PC-3 (cell line): ENCODE measurements at regions not wholly inside any gene's neighbourhood (a gene's known extent, or its start where the extent isn't known, plus 50 kb on each side); places are given as distances from the start of the nearest gene placed in this dataset.

Source experiments
- EZH2 ChIP-seq: fragments of 300-600 bp; sonication (generic); IDR thresholded peaks from one replicate; pipeline ENCODE4 v1.6.1; 2017; ENCODE audit warnings: antibody characterized with exemption, mild to moderate bottlenecking, low read length; ENCODE audit not compliant: unreplicated experiment
- TF ChIP-seq, protein P1 (sequence below): fragments of 300-600 bp; sonication (generic); conservative IDR thresholded peaks from 2 replicates; pipeline ENCODE4 v1.5.1; 2017; ENCODE audit warnings: antibody characterized with exemption, low read depth, mild to moderate bottlenecking, low read length

DNA sequence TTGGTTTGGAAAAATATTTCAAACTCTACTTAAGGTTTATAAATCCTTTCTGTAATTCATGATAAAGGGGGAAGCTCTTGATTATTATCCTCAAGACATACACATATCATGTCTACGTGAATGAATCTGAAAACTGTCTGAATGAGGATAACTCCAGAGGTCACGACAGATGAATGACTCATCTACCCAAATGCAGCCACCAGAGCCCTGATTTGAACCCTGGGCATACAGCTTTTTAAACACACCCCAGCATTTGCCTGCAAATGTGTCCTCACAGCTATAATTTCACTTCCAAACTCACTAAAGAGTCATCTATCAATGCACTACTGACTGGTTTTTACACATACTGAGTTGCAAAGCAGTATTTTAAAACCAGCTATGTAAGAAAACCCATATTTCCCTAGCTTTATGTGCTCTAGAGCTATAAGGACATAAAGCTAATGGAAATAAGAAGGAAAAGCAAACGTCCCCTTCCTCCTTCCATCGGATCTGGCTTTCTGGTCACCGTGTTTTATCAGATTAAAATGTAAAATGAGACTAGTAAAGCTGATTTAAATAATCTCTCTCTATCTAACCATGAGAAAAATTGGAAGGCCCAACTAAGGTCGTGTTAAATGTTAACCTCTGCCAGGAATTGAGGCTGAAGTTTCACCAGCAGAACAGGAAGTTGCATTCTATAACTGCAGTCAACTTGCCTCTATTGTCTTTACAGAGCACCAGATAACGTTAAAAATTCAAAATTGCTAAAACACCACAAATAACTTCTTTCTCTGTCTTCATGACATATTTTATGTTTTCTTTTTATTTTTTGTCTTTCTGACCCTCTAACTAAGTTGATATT is 63.1 kb upstream of the SPP1 start:
- TF ChIP-seq, protein P1, sequence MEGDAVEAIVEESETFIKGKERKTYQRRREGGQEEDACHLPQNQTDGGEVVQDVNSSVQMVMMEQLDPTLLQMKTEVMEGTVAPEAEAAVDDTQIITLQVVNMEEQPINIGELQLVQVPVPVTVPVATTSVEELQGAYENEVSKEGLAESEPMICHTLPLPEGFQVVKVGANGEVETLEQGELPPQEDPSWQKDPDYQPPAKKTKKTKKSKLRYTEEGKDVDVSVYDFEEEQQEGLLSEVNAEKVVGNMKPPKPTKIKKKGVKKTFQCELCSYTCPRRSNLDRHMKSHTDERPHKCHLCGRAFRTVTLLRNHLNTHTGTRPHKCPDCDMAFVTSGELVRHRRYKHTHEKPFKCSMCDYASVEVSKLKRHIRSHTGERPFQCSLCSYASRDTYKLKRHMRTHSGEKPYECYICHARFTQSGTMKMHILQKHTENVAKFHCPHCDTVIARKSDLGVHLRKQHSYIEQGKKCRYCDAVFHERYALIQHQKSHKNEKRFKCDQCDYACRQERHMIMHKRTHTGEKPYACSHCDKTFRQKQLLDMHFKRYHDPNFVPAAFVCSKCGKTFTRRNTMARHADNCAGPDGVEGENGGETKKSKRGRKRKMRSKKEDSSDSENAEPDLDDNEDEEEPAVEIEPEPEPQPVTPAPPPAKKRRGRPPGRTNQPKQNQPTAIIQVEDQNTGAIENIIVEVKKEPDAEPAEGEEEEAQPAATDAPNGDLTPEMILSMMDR = no peak
- no peak for TF ChIP-seq EZH2
